ENCODE measurements at regions not wholly inside any gene's neighbourhood (a gene's known extent, or its start where the extent isn't known, plus 50 kb on each side); places are given as distances from the start of the nearest gene placed in this dataset.
"Not testable (repeated sequence)": the region's sequence is repeated elsewhere in the genome, so short reads cannot be mapped to it uniquely, and the experiment has no call there.

DNA sequence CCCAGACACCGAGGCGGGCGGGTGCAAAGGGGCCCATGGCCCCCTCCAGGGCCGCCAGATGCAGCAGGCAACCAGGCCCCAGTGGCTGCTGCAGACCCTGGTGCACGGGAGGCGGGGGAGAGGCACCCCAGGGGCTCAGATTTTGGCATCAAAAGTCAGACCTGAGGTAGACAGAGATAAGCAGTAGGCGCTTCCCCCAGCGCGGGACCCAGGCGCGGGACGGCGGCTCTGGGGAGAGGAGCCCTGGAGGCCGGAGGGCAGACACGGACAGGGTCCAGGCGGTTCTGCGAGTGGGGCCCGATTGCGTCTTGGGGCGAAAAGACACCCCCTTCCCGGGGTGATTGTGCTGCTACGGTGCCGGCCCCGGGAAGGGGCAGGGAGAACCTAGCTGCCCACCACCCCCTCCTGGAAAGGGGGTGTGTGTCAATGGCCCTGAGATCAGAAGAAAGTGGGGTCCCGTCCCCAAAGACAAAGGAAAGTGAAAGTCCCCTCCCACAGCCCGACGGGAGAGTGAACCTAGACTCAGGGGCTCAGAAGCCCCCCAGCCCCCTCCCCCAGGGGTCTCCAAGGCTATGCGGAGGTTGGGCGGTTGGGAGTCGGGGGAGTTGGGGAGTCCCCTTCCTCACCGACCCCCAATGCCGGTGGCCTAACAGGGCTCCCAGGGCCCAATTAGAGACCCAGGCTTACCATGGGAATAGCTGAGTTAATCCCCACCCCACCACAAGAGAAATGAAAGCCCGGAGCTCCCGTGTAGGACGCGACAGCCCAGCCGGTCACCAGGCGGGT, 178.5 kb downstream of the SPATA31A1 start:
- not testable (repeated sequence) for TF ChIP-seq EZH2 (IDR thresholded peaks at IDR 0.05; ENCODE audit: insufficient read depth, low read length)
- TF ChIP-seq, protein P1, sequence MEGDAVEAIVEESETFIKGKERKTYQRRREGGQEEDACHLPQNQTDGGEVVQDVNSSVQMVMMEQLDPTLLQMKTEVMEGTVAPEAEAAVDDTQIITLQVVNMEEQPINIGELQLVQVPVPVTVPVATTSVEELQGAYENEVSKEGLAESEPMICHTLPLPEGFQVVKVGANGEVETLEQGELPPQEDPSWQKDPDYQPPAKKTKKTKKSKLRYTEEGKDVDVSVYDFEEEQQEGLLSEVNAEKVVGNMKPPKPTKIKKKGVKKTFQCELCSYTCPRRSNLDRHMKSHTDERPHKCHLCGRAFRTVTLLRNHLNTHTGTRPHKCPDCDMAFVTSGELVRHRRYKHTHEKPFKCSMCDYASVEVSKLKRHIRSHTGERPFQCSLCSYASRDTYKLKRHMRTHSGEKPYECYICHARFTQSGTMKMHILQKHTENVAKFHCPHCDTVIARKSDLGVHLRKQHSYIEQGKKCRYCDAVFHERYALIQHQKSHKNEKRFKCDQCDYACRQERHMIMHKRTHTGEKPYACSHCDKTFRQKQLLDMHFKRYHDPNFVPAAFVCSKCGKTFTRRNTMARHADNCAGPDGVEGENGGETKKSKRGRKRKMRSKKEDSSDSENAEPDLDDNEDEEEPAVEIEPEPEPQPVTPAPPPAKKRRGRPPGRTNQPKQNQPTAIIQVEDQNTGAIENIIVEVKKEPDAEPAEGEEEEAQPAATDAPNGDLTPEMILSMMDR (IDR thresholded peaks at IDR 0.05; ENCODE audit: insufficient read depth, low read depth, low read length): not testable (repeated sequence)

Data from astrocyte (in vitro differentiated cells and primary cell).